K562 (cell line): ENCODE measurements at regions not wholly inside any gene's neighbourhood (a gene's known extent, or its start where the extent isn't known, plus 50 kb on each side); places are given as distances from the start of the nearest gene placed in this dataset.

ENCODE experiments used
- ATAC-seq: fragments of 200-7000 bp; cut with Tn5 transposase; 3 replicates; pipeline ENCODE4 v1.9.1; 2020; ENCODE audit warnings: moderate library complexity
- BruUV-seq: library from RNA; stranded (reverse); fragments of 400-500 nt; replicated peaks from 2 replicates; lab custom pipeline; 2021; lab: Mats Ljungman, UMichigan
- CTCF ChIA-PET: fragments of 300-600 bp; formaldehyde crosslinking; extraction: SDS; loops from one replicate; lab custom pipeline; 2021; ENCODE audit warnings: low intra/inter-chr PET ratio; lab: Yijun Ruan, JAX
- POLR2A ChIA-PET: fragments of 300-600, 350-650 bp; sonication (Branson Sonifier 250); formaldehyde crosslinking; extraction: SDS; loops from one replicate; lab custom pipeline; 2021; ENCODE audit warnings: antibody characterized with exemption, inconsistent platforms; lab: Yijun Ruan, JAX
- DNase-seq, 4 experiments: peaks; one replicate each; pipeline versions ENCODE4 v3.0.0 to v3.0.0-alpha.2; 2011 to 2018; ENCODE audit warnings: low spot score in 3 of 4, mixed read lengths in 3 of 4; ENCODE audit errors: extremely low read depth in 1 of 4
- FAIRE-seq: peaks from 2 replicates; lab custom pipeline; 2011; peaks lifted over from hg19 to GRCh38; lab: Jason Lieb, UNC
- H2AFZ ChIP-seq: 2 replicates; pipeline ENCODE4 v1.6.0; 2011; ENCODE audit warnings: low read depth, low read length, control low read depth, inconsistent platforms
- H3K27ac ChIP-seq: fragments of 200-600 bp; 3 replicates; pipeline ENCODE4 v1.8.0; 2011; ENCODE audit warnings: low read depth, mild to moderate bottlenecking, control low read depth, inconsistent platforms, low read length, moderate library complexity, mixed read lengths; ENCODE audit errors: extremely low read depth
- H3K27me3 ChIP-seq, 2 experiments: fragments of 300-600 bp in 1 of 2; 2 replicates in 1 of 2; 3 replicates in 1 of 2; pipeline versions ENCODE4 v1.6.0 to v1.8.0; 2011; ENCODE audit warnings: inconsistent platforms in 2 of 2, low read length in 2 of 2, mild to moderate bottlenecking in 1 of 2, mixed read lengths in 1 of 2, moderate library complexity in 1 of 2; ENCODE audit not compliant: control insufficient read depth in 2 of 2, insufficient read depth in 2 of 2
- H3K36me3 ChIP-seq: fragments of 300-600 bp; 3 replicates; pipeline ENCODE4 v1.8.0; 2011; ENCODE audit warnings: mild to moderate bottlenecking, low read length, inconsistent platforms; ENCODE audit not compliant: control insufficient read depth, insufficient read depth
- H3K4me1 ChIP-seq, 2 experiments: fragments of 200-600 bp in 1 of 2; replicated peaks in 1 of 2; 2 replicates in 1 of 2; 3 replicates in 1 of 2; pipeline versions ENCODE4 v1.5.1 to v1.8.0; 2011; ENCODE audit warnings: inconsistent platforms in 2 of 2, low read length in 2 of 2, mild to moderate bottlenecking in 1 of 2, mixed read lengths in 1 of 2, moderate library complexity in 1 of 2; ENCODE audit not compliant: control insufficient read depth in 2 of 2, insufficient read depth in 2 of 2
- H3K4me2 ChIP-seq: 2 replicates; pipeline ENCODE4 v1.6.1; 2011; ENCODE audit warnings: low read length, control low read depth, inconsistent platforms, mixed read lengths; ENCODE audit not compliant: insufficient read depth
- H3K4me3 ChIP-seq: fragments of 200-600 bp; sonication (generic), shearing (Covaris generic); 2 replicates; pipeline ENCODE4 v1.5.1; 2016; ENCODE audit warnings: control low read depth, inconsistent platforms
- H3K79me2 ChIP-seq: fragments of 200-600 bp; 3 replicates; pipeline ENCODE4 v1.8.0; 2011; ENCODE audit warnings: low read length, inconsistent platforms; ENCODE audit not compliant: control insufficient read depth, insufficient read depth
- H3K9ac ChIP-seq, 2 experiments: 2 replicates each; pipeline versions ENCODE4 v1.6.0 to v1.6.1; 2011; ENCODE audit warnings: low read depth in 2 of 2, low read length in 2 of 2, control low read depth in 1 of 2, inconsistent platforms in 1 of 2, mild to moderate bottlenecking in 1 of 2, mixed read lengths in 1 of 2; ENCODE audit not compliant: insufficient read depth in 1 of 2
- H3K9me1 ChIP-seq: one replicate; pipeline ENCODE4 v1.6.0; 2011; ENCODE audit warnings: inconsistent platforms, mild to moderate bottlenecking, low read length, moderate library complexity; ENCODE audit not compliant: control insufficient read depth, insufficient read depth
- H3K9me3 ChIP-seq: replicated peaks from 2 replicates; pipeline ENCODE4 v1.5.1; 2011; ENCODE audit warnings: low read depth, low read length, inconsistent platforms; ENCODE audit not compliant: control insufficient read depth, insufficient read depth
- H4K20me1 ChIP-seq: replicated peaks from 2 replicates; pipeline ENCODE4 v1.6.1; 2011; ENCODE audit warnings: low read length, inconsistent platforms, mixed read lengths; ENCODE audit not compliant: control insufficient read depth, insufficient read depth
- C11orf30 ChIP-seq: fragments of 450-650 bp; IDR thresholded peaks from 2 replicates; pipeline ENCODE4 v1.6.1; 2016; ENCODE audit warnings: low read depth, mild to moderate bottlenecking
- ETS2 ChIP-seq: IDR thresholded peaks from 2 replicates; pipeline ENCODE4 v1.6.1; 2016; ENCODE audit warnings: borderline replicate concordance, missing genetic modification characterization, mild to moderate bottlenecking, moderate library complexity, missing compliant biosample characterization; ENCODE audit not compliant: poor library complexity, severe bottlenecking
- ZNF224 ChIP-seq: sonication (generic); formaldehyde crosslinking; IDR thresholded peaks from 2 replicates; pipeline ENCODE4 v1.8.0; 2022; ENCODE audit warnings: mild to moderate bottlenecking, missing genetic modification reagents
- WGBS: fragments of 100-300 bp; shearing (Covaris generic); methylation state at CpG from one replicate; pipeline ENCODE4 v1.1.6; 2016; ENCODE audit warnings: low coverage, mixed read lengths; ENCODE audit not compliant: insufficient coverage; ENCODE audit errors: missing lambda C conversion rate; 5-methylcytosine and 5-hydroxymethylcytosine counted together
- in situ Hi-C: fragments of 300-500 bp; cut with MboI; formaldehyde crosslinking; loops from 4 replicates; pipeline ENCODE4 v1.15.0; 2018; ENCODE audit warnings: inconsistent platforms, mixed read lengths
- intact Hi-C: fragments of 100-400 bp; cut with micrococcal nuclease; formaldehyde crosslinking; loops from 2 replicates; pipeline ENCODE4 v1.14.2; 2022
- TF ChIP-seq, protein P1 (sequence below): fragments of 250-450 bp; sonication (Bioruptor Pico); IDR thresholded peaks from 2 replicates; pipeline ENCODE4 v1.4.0; 2020; ENCODE audit warnings: mild to moderate bottlenecking, moderate library complexity
- TF ChIP-seq, protein P2 (sequence below): fragments of 200-800 bp; sonication (Bioruptor generic); IDR thresholded peaks from 2 replicates; pipeline ENCODE4 v1.6.1; 2016; ENCODE audit warnings: missing genetic modification characterization, missing compliant biosample characterization
- TF ChIP-seq, protein P3 (sequence below): fragments of 450-650 bp; IDR thresholded peaks from 2 replicates; pipeline ENCODE4 v1.6.1; 2016; ENCODE audit warnings: missing biosample characterization, missing genetic modification characterization

DNA sequence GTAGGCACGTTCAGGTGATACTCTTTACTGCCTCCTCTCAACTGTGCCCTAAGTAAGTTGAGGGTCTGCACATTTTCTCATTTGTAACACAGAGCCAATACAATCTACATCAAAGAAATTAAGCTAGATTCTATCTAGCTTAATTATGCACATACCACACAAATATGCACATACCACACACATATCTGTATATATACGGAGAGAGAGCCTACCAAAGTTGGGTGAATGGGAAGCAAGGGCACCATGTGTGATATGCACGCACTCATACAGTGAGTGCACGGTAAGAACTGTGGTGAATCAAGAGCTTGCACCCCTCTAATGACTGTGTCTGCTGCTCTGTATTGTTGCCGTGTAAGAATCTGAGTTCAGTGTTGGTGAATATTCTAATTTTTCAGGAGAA is 314.9 kb downstream of the ZNF326 start:
- no peak overlapping the region for H3K9ac ChIP-seq
- no peaks in the 10 kb centered on the region for H3K79me2 ChIP-seq
- H3K27me3 ChIP-seq = 0 out of 5 replicates have a peak, but pooled peaks cover 0 to 4% of the 10 kb centered on the region in 2 experiments
- H3K27ac ChIP-seq = no peak overlapping the region
- intact Hi-C loops = no loop called here
- in situ Hi-C loops = no loop called here
- ATAC-seq (no peak), FAIRE-seq (no peak), DNase-seq (no peak)
- H3K4me2 ChIP-seq = no peak overlapping the region
- H3K4me1 ChIP-seq = 0 out of 5 replicates have a peak, but pooled peaks cover 0 to 3% of the 10 kb centered on the region in 2 experiments
- POLR2A ChIA-PET = interaction anchor here (1.0 kb wide), 1 partner anchor 35 kb away, joined by 3 read pairs; no protein-coding TSS in a partner anchor
- no peak overlapping the region for H2AFZ ChIP-seq
- no peaks in the 10 kb centered on the region for H3K9me3 ChIP-seq
- CTCF ChIA-PET = no interaction called here
- H4K20me1 ChIP-seq = no peaks in the 10 kb centered on the region
- 0% methylated on average over 5 of the region's 5 CpGs for WGBS
- no peaks in the 10 kb centered on the region for H3K36me3 ChIP-seq
- BruUV-seq = no TSS peak
- no peak overlapping the region for H3K4me3 ChIP-seq
- H3K9me1 ChIP-seq = no peaks in the 10 kb centered on the region
- TF ChIP-seq, protein P1, sequence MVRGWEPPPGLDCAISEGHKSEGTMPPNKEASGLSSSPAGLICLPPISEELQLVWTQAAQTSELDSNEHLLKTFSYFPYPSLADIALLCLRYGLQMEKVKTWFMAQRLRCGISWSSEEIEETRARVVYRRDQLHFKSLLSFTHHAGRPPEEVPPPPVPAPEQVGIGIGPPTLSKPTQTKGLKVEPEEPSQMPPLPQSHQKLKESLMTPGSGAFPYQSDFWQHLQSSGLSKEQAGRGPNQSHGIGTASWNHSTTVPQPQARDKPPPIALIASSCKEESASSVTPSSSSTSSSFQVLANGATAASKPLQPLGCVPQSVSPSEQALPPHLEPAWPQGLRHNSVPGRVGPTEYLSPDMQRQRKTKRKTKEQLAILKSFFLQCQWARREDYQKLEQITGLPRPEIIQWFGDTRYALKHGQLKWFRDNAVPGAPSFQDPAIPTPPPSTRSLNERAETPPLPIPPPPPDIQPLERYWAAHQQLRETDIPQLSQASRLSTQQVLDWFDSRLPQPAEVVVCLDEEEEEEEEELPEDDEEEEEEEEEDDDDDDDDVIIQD (CRISPR knock-in tag) = no peak
- no peak for TF ChIP-seq C11orf30
- TF ChIP-seq ZNF224 = no peak
- no peak for TF ChIP-seq ETS2 (tag)
- TF ChIP-seq, protein P2, sequence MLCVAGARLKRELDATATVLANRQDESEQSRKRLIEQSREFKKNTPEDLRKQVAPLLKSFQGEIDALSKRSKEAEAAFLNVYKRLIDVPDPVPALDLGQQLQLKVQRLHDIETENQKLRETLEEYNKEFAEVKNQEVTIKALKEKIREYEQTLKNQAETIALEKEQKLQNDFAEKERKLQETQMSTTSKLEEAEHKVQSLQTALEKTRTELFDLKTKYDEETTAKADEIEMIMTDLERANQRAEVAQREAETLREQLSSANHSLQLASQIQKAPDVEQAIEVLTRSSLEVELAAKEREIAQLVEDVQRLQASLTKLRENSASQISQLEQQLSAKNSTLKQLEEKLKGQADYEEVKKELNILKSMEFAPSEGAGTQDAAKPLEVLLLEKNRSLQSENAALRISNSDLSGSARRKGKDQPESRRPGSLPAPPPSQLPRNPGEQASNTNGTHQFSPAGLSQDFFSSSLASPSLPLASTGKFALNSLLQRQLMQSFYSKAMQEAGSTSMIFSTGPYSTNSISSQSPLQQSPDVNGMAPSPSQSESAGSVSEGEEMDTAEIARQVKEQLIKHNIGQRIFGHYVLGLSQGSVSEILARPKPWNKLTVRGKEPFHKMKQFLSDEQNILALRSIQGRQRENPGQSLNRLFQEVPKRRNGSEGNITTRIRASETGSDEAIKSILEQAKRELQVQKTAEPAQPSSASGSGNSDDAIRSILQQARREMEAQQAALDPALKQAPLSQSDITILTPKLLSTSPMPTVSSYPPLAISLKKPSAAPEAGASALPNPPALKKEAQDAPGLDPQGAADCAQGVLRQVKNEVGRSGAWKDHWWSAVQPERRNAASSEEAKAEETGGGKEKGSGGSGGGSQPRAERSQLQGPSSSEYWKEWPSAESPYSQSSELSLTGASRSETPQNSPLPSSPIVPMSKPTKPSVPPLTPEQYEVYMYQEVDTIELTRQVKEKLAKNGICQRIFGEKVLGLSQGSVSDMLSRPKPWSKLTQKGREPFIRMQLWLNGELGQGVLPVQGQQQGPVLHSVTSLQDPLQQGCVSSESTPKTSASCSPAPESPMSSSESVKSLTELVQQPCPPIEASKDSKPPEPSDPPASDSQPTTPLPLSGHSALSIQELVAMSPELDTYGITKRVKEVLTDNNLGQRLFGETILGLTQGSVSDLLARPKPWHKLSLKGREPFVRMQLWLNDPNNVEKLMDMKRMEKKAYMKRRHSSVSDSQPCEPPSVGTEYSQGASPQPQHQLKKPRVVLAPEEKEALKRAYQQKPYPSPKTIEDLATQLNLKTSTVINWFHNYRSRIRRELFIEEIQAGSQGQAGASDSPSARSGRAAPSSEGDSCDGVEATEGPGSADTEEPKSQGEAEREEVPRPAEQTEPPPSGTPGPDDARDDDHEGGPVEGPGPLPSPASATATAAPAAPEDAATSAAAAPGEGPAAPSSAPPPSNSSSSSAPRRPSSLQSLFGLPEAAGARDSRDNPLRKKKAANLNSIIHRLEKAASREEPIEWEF = no peak
- TF ChIP-seq, protein P3, sequence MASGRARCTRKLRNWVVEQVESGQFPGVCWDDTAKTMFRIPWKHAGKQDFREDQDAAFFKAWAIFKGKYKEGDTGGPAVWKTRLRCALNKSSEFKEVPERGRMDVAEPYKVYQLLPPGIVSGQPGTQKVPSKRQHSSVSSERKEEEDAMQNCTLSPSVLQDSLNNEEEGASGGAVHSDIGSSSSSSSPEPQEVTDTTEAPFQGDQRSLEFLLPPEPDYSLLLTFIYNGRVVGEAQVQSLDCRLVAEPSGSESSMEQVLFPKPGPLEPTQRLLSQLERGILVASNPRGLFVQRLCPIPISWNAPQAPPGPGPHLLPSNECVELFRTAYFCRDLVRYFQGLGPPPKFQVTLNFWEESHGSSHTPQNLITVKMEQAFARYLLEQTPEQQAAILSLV = no peak
